Mesodermal cell (in vitro differentiated cells): ENCODE measurements at regions not wholly inside any gene's neighbourhood (a gene's known extent, or its start where the extent isn't known, plus 50 kb on each side); places are given as distances from the start of the nearest gene placed in this dataset.
A peak's percentile ranks its signal among the peaks of the same experiment; 100 is the strongest.

ENCODE experiments used
- H3K27ac ChIP-seq: 2 replicates; pipeline ENCODE4 v1.7.0; 2013; ENCODE audit warnings: mild to moderate bottlenecking, low read depth, low read length, moderate library complexity; ENCODE audit not compliant: severe bottlenecking
- H3K36me3 ChIP-seq: 2 replicates; pipeline ENCODE4 v1.7.1; 2013; ENCODE audit warnings: mild to moderate bottlenecking, low read length, moderate library complexity; ENCODE audit not compliant: control insufficient read depth, insufficient read depth
- H3K4me1 ChIP-seq: one replicate; pipeline ENCODE4 v1.7.1; 2013; ENCODE audit warnings: mild to moderate bottlenecking, low read length; ENCODE audit not compliant: insufficient read depth, control insufficient read depth, poor library complexity, severe bottlenecking
- H3K4me3 ChIP-seq: 2 replicates; pipeline ENCODE4 v1.7.0; 2013; ENCODE audit warnings: low read length, control low read depth, mild to moderate bottlenecking; ENCODE audit not compliant: insufficient read depth, poor library complexity, severe bottlenecking; ENCODE audit errors: extremely low read depth
- H3K9me3 ChIP-seq: 2 replicates; pipeline ENCODE4 v1.7.1; 2013; ENCODE audit warnings: mild to moderate bottlenecking, low read length, moderate library complexity; ENCODE audit not compliant: control insufficient read depth
- WGBS, 2 experiments: methylation state at CpG; one replicate each; pipeline ENCODE4 v1.1.5; 2013; ENCODE audit warnings: missing lambda C conversion rate in 2 of 2; ENCODE audit not compliant: insufficient coverage in 2 of 2; 5-methylcytosine and 5-hydroxymethylcytosine counted together

GRCh38 chr3:177475356-177475665 lies 278.0 kb upstream of the TBL1XR1 start:
- Histone ChIP-seq H3K4me3 (no peak overlapping the region), H3K9me3 (no peaks in the 10 kb centered on the region), H3K27ac (no peak overlapping the region), H3K4me1 (peaks cover 18% of the 10 kb centered on the region), H3K36me3 (no peaks in the 10 kb centered on the region)
- WGBS, 2 experiments: 89 to 91% methylated on average over 5 of the region's 5 CpGs

- Histone ChIP-seq H3K4me1 (peaks cover 11% of the 10 kb centered on the region), H3K4me3 (no peak overlapping the region), H3K9me3 (no peaks in the 10 kb centered on the region), H3K36me3 (no peaks in the 10 kb centered on the region), H3K27ac (no peak overlapping the region)
- WGBS, 2 experiments: 91 to 100% methylated on average over 4 to 7 of the region's 7 CpGs
These were observed 279.2 kb upstream of the TBL1XR1 start for GRCh38 chr3:177476495-177476894.

DNA sequence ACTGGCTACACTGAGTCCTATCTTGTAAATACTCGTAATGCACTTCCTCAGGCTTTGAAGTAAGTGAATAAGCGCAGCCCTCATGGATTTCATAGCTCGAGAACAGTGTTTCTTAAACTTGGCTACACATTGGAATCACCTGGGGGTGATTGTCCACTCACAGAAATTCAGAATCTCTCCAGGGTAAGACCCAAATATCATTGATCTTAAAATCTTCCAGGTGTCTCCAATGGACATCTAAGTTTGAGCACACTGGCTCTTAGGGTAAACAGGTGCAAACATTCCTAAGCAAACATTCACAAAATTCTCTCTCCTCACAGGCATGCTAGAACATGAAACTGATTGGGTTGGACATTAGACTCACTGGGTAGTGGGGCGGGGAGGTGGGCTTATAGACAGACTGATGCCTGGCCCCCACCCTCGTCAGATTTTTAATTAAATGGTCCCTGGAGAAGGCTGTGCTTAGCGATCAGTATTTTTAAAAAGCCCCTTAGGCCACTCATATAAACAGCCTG lies 279.7 kb upstream of the TBL1XR1 start:
- no peaks in the 10 kb centered on the region for H3K9me3 ChIP-seq
- H3K27ac ChIP-seq: no peak overlapping the region
- 93 to 95% methylated on average over 6 of the region's 6 CpGs for WGBS, 2 experiments
- H3K36me3 ChIP-seq: no peaks in the 10 kb centered on the region
- H3K4me3 ChIP-seq: no peak overlapping the region
- peaks cover 11% of the 10 kb centered on the region for H3K4me1 ChIP-seq

DNA sequence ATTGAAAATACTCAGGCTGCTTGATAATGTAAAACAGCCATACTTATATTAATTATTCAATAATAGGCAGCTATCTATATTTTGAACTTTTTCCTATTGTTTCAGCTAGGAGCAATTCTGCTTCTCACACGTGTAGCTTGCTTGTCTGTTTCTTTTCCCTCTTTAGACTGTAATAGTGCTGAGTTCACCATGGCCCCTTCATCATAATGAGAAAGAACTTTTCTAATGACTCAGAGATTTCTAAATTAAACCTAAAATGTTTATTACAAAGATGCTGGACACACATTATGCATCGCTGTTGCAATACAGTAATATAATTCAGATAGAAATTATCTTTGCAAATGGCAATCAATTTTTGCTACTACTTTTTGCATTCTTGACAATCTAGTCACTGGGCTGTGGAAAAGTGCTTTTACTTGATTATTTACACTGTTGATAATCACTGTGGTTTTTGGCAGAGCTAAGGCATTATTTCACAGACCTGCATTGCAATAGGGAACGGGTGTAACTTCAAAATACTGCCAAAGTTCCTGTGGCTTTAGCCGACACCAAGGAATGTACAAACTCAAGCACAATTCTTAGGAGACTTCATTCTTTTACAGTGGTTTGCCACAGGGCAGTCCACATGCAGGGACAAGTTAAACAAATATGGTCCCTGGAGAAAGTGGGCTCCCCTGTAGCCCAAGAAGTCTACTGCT lies 281.0 kb upstream of the TBL1XR1 start:
- H3K4me1 ChIP-seq: peaks cover 11% of the 10 kb centered on the region
- H3K4me3 ChIP-seq: no peak overlapping the region
- no peak overlapping the region for H3K27ac ChIP-seq
- no peaks in the 10 kb centered on the region for H3K36me3 ChIP-seq
- 60 to 89% methylated on average over 1 to 3 of the region's 4 CpGs for WGBS, 2 experiments
- no peaks in the 10 kb centered on the region for H3K9me3 ChIP-seq

GRCh38 chr3:177479630-177480029 lies 282.3 kb upstream of the TBL1XR1 start:
- no peak overlapping the region for H3K4me3 ChIP-seq
- no peak overlapping the region for H3K27ac ChIP-seq
- peaks cover 11% of the 10 kb centered on the region for H3K4me1 ChIP-seq
- no peaks in the 10 kb centered on the region for H3K9me3 ChIP-seq
- no peaks in the 10 kb centered on the region for H3K36me3 ChIP-seq
- 96 to 100% methylated on average over 2 of the region's 2 CpGs for WGBS, 2 experiments

- Histone ChIP-seq H3K9me3 (peaks cover 4% of the 10 kb centered on the region), H3K4me3 (no peak overlapping the region), H3K4me1 (peaks cover 11% of the 10 kb centered on the region), H3K27ac (no peak overlapping the region), H3K36me3 (no peaks in the 10 kb centered on the region)
- 78 to 82% methylated on average over 2 of the region's 3 CpGs for WGBS, 2 experiments
These were observed 284.0 kb upstream of the TBL1XR1 start for GRCh38 chr3:177481329-177481728.

DNA sequence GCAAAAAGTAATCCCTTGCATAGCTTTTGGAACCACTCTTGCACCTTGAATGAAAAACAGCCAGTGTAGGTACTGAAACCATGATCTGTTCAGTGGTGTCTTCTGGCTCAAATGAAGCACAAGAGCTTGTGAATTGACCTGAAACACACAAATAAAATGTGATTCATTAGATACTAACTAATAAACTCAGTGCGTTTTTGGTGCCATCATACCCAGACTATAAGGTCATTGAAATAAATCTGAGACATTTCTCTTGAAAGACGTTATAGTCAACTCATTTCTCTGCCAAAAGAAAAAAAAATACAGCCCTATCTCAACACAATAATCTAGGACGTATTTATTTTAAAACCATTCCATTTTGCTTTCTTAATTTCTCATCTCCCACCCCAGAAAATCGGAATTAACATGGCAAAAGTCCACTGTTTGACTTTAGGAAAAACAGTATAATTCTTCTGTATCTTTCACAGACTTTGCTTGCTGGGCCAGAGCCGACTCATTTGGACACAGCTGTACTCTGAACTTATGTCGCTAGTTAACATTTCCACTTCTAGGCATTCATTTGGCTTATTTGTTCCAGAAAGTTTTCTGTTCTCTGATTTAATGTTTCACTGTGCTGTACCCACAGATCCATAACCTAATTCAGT lies 284.9 kb upstream of the TBL1XR1 start:
- Histone ChIP-seq H3K4me3 (no peak overlapping the region), H3K36me3 (no peaks in the 10 kb centered on the region), H3K27ac (no peak overlapping the region), H3K9me3 (peaks cover 4% of the 10 kb centered on the region), H3K4me1 (peaks cover 11% of the 10 kb centered on the region)
- WGBS, 2 experiments: 88 to 95% methylated on average over 2 to 5 of the region's 6 CpGs

DNA sequence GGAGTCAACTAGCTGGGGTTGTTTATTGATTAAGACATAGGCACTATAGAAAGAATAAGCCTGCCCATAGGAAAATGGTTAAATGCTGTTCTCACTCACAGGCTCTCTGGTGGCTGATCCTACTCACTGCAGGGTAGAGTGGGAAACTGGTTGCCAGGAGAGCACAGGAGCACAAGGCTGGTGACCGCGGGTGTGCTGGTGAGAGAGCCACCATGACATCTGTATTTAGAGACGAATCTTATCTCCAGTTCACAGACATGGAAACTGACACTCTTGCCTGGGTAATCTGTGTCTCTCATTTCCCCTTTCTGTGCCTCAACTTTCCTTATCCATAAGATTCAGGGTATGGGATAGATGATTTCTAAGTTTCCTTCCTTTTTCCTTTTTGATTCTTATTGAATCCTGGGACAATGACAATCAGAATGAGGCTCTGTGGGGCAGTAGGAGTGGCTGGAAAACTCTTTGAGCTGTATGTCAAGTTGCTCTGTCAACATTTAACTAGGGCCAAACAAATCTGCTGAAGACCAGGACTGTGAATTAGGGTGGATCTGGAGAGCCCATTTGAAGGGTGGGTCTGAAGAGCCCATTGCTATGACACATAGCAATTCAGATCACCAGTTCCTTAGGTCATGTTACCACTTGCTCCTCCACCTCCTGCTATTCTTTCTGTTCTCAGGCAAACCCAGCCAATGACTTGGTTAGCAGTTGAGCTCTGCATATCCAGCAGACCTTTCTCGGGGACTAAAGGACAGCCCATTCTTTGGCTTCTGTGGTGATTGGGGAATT lies 286.1 kb upstream of the TBL1XR1 start:
- H3K27ac ChIP-seq: peak overlapping the region; percentile 17
- peaks cover 12% of the 10 kb centered on the region for H3K4me1 ChIP-seq
- WGBS, 2 experiments: 20 to 51% methylated on average over 2 to 3 of the region's 4 CpGs
- H3K36me3 ChIP-seq: no peaks in the 10 kb centered on the region
- H3K4me3 ChIP-seq: no peak overlapping the region
- H3K9me3 ChIP-seq: peaks cover 4% of the 10 kb centered on the region

DNA sequence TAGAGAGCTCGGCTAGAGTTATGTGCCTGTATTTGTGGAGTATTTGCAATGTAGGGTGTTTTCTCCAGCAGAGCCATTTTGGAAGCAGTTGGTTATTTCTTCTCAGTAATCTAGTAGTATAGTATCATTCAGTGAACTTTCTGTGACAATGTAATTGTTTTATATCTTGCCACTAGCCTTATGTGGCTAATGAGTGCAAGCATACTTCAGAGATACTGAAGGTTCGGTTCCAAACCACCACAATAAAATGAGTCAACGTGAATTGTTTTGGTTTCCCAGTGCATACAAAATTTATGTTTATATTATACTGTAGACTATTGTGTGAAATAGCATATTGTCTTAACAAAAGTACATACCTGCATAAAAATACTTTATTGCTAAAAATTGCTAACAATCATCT lies 286.9 kb upstream of the TBL1XR1 start:
- H3K4me3 ChIP-seq: no peak overlapping the region
- H3K4me1 ChIP-seq: peaks cover 11% of the 10 kb centered on the region
- peaks cover 4% of the 10 kb centered on the region for H3K9me3 ChIP-seq
- 71% methylated on average over 1 of the region's 3 CpGs; no CpG with 5 or more reads in 1 of the 2 experiments for WGBS, 2 experiments
- H3K27ac ChIP-seq: no peak overlapping the region
- no peaks in the 10 kb centered on the region for H3K36me3 ChIP-seq

DNA sequence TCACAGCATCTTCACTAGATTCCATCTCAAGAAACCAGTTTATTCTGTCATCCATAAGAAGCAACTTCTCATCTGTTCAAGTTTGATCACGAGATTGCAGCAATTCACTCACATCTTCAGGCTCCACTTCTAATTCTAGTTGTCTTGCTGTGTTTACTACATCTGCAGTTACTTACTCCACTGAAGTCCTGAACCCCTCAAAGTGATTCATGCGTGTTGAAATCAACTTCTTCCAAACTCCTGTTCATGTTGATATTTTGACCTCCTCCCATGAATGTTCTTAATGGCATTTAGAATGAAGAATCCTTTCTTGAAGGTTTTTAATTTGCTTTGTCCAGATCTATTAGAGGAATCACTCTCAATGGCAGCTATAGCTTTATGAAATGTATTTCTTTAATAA lies 287.6 kb upstream of the TBL1XR1 start:
- Histone ChIP-seq H3K9me3 (peaks cover 4% of the 10 kb centered on the region), H3K4me3 (no peak overlapping the region), H3K4me1 (peaks cover 11% of the 10 kb centered on the region), H3K27ac (no peak overlapping the region), H3K36me3 (no peaks in the 10 kb centered on the region)
- WGBS, 2 experiments: 82 to 94% methylated on average over 1 to 2 of the region's 2 CpGs
